ENCODE measurements at regions not wholly inside any gene's neighbourhood (a gene's known extent, or its start where the extent isn't known, plus 50 kb on each side); places are given as distances from the start of the nearest gene placed in this dataset.

GRCh38 chr16:55252577-55252976 lies 71.4 kb upstream of the IRX6 start:
- no peak for DNase-seq (ENCODE audit: low read depth)
- H3K4me3 ChIP-seq (ENCODE audit: low read depth, low read length): no peak overlapping the region
- no peak for TF ChIP-seq CTCF (conservative IDR thresholded peaks at IDR 0.05; ENCODE audit: low read depth, low read length)

GRCh38 chr16:55253987-55254386 lies 70.0 kb upstream of the IRX6 start:
- H3K4me3 ChIP-seq (ENCODE audit: low read depth, low read length): no peak overlapping the region
- DNase-seq (ENCODE audit: low read depth): no peak
- no peak for TF ChIP-seq CTCF (conservative IDR thresholded peaks at IDR 0.05; ENCODE audit: low read depth, low read length)

GRCh38 chr16:55255733-55256282 lies 68.2 kb upstream of the IRX6 start:
- no peak for DNase-seq (ENCODE audit: low read depth)
- TF ChIP-seq CTCF (conservative IDR thresholded peaks at IDR 0.05; ENCODE audit: low read depth, low read length): no peak
- no peak overlapping the region for H3K4me3 ChIP-seq (ENCODE audit: low read depth, low read length)

GRCh38 chr16:55256412-55257016 lies 67.5 kb upstream of the IRX6 start:
- no peak for DNase-seq (ENCODE audit: low read depth)
- TF ChIP-seq CTCF (conservative IDR thresholded peaks at IDR 0.05; ENCODE audit: low read depth, low read length): no peak
- H3K4me3 ChIP-seq (ENCODE audit: low read depth, low read length): no peak overlapping the region

- peak; percentile 48 for DNase-seq (ENCODE audit: low read depth)
- TF ChIP-seq CTCF (conservative IDR thresholded peaks at IDR 0.05; ENCODE audit: low read depth, low read length): peak; percentile 68
- no peak overlapping the region for H3K4me3 ChIP-seq (ENCODE audit: low read depth, low read length)
Measured at GRCh38 chr16:55257966-55258613, 65.9 kb upstream of the IRX6 start.

GRCh38 chr16:55261301-55261700 lies 62.7 kb upstream of the IRX6 start:
- TF ChIP-seq CTCF (conservative IDR thresholded peaks at IDR 0.05; ENCODE audit: low read depth, low read length): no peak
- H3K4me3 ChIP-seq (ENCODE audit: low read depth, low read length): no peak overlapping the region
- no peak for DNase-seq (ENCODE audit: low read depth)
